ENCODE measurements at regions not wholly inside any gene's neighbourhood (a gene's known extent, or its start where the extent isn't known, plus 50 kb on each side); places are given as distances from the start of the nearest gene placed in this dataset.

- no peak for TF ChIP-seq EZH2 (IDR thresholded peaks at IDR 0.05; ENCODE audit: borderline replicate concordance, low read depth, low read length, severe bottlenecking)
- no peak for TF ChIP-seq CTCF (IDR thresholded peaks at IDR 0.05; ENCODE audit: borderline replicate concordance, extremely low read depth, low read length, poor library complexity, severe bottlenecking)
These were observed 72.4 kb upstream of the NEK7 start for GRCh38 chr1:198084241-198084908.

All from DND-41 (cell line).